HG03558 (cell line): ENCODE measurements at regions not wholly inside any gene's neighbourhood (a gene's known extent, or its start where the extent isn't known, plus 50 kb on each side); places are given as distances from the start of the nearest gene placed in this dataset.

Experiments used
- ATAC-seq: cut with Tn5 transposase; IDR thresholded peaks from one replicate; pipeline ENCODE4 v1.9.1; 2021; ENCODE audit warnings: moderate number of reproducible peaks; ENCODE audit not compliant: unreplicated experiment; ENCODE audit errors: extremely low read depth

GRCh38 chr1:91153341-91153740 lies 131.5 kb upstream of the ZNF644 start:
- ATAC-seq: no peak

- no peak for ATAC-seq
These were observed 130.5 kb upstream of the ZNF644 start for GRCh38 chr1:91152331-91152730.

GRCh38 chr1:91151702-91152101 lies 129.9 kb upstream of the ZNF644 start:
- ATAC-seq: no peak

GRCh38 chr1:91148641-91149069 lies 126.8 kb upstream of the ZNF644 start:
- no peak for ATAC-seq

- no peak for ATAC-seq
These were observed 120.0 kb upstream of the ZNF644 start for GRCh38 chr1:91141858-91142257.

- no peak for ATAC-seq
These were observed 117.1 kb upstream of the ZNF644 start for GRCh38 chr1:91138959-91139358.

GRCh38 chr1:91137173-91137852 lies 115.5 kb upstream of the ZNF644 start:
- ATAC-seq: no peak

- no peak for ATAC-seq
These were observed 114.0 kb upstream of the ZNF644 start for GRCh38 chr1:91135799-91136198.

GRCh38 chr1:91133248-91133647 lies 111.4 kb upstream of the ZNF644 start:
- no peak for ATAC-seq

- ATAC-seq: no peak
These were observed 108.6 kb upstream of the ZNF644 start for GRCh38 chr1:91130256-91130985.

GRCh38 chr1:91129458-91129857 lies 107.6 kb upstream of the ZNF644 start:
- no peak for ATAC-seq

GRCh38 chr1:91129017-91129416 lies 107.2 kb upstream of the ZNF644 start:
- ATAC-seq: no peak

- no peak for ATAC-seq
These were observed 103.2 kb upstream of the ZNF644 start for GRCh38 chr1:91124989-91125417.

- ATAC-seq: no peak
These were observed 102.6 kb upstream of the ZNF644 start for GRCh38 chr1:91124290-91124985.

GRCh38 chr1:91123773-91124172 lies 101.9 kb upstream of the ZNF644 start:
- ATAC-seq: no peak

GRCh38 chr1:91123319-91123718 lies 101.5 kb upstream of the ZNF644 start:
- ATAC-seq: no peak

- ATAC-seq: no peak
These were observed 100.4 kb upstream of the ZNF644 start for GRCh38 chr1:91122106-91122717.

GRCh38 chr1:91121366-91121765 lies 99.5 kb upstream of the ZNF644 start:
- ATAC-seq: no peak

GRCh38 chr1:91120936-91121335 lies 99.1 kb upstream of the ZNF644 start:
- ATAC-seq: no peak

GRCh38 chr1:91120421-91120820 lies 98.6 kb upstream of the ZNF644 start:
- ATAC-seq: no peak

- ATAC-seq: no peak
These were observed 82.9 kb upstream of the ZNF644 start for GRCh38 chr1:91104712-91105111.
